ENCODE measurements at regions not wholly inside any gene's neighbourhood (a gene's known extent, or its start where the extent isn't known, plus 50 kb on each side); places are given as distances from the start of the nearest gene placed in this dataset.

DNA sequence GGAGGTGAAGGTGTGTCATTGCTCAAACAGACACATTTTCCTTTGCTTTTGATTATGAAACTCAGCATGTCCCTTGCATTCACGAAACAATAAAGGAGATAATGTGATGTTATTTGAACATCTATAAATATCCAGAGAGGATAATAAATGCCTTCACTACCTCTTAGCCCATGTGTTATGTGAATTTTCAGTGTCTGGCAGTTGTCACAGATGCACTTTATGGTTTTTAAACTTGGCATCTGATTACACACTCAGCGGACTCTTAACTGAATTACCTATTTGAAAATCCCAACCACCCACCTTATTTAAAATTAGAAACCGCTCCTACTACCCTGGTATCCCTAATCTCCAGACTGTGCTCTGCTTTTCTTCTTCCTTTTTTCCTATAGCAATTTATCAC, 254.2 kb downstream of the COG6 start:
- H3K36me3 ChIP-seq (ENCODE audit: control insufficient read depth in 2 of 2, insufficient read depth in 2 of 2, low read length in 1 of 2), result no peaks in the 10 kb centered on the region
- DNase-seq (ENCODE audit: low read depth, low spot score) (no peak), ATAC-seq (no peak), FAIRE-seq (no peak)
- H4K20me1 ChIP-seq (ENCODE audit: control insufficient read depth, insufficient read depth), result no peaks in the 10 kb centered on the region
- H3K9ac ChIP-seq (ENCODE audit: control insufficient read depth, insufficient read depth, low read length), result no peak overlapping the region
- no peaks in the 10 kb centered on the region for H3K79me2 ChIP-seq (ENCODE audit: control insufficient read depth, insufficient read depth, low read length)
- intact Hi-C loops (cut with micrococcal nuclease; ENCODE audit: unreplicated experiment), result no loop called here
- SMC1A ChIA-PET (ENCODE audit: uncharacterized antibody, unreplicated experiment), result no interaction called here
- in situ Hi-C loops (cut with MboI), result no loop called here
- H3K27ac ChIP-seq (ENCODE audit: control insufficient read depth, insufficient read depth), result no peak overlapping the region
- no peak overlapping the region for H3K4me3 ChIP-seq
- no peaks in the 10 kb centered on the region for H3K4me1 ChIP-seq (ENCODE audit: control insufficient read depth, insufficient read depth, low read length)
- CTCF ChIA-PET, result no interaction called here
- no TSS peak for BruUV-seq (replicated peaks)
- POLR2A ChIA-PET, result no interaction called here
- H3K9me3 ChIP-seq (replicated peaks; ENCODE audit: control insufficient read depth, insufficient read depth, low read length), result no peaks in the 10 kb centered on the region; the same call in 2 of the 3 replicates
- H2AFZ ChIP-seq (ENCODE audit: control insufficient read depth, low read depth, low read length), result no peak overlapping the region
- H3K27me3 ChIP-seq (replicated peaks in 1 of 2; ENCODE audit: control insufficient read depth in 2 of 2, insufficient read depth in 2 of 2, low read length in 1 of 2), result no peaks in the 10 kb centered on the region
- no peak overlapping the region for H3K4me2 ChIP-seq (ENCODE audit: control insufficient read depth, insufficient read depth)
- RAD21 ChIA-PET (ENCODE audit: unreplicated experiment), result no interaction called here
- 62% methylated on average over 3 of the region's 3 CpGs for WGBS (ENCODE audit: insufficient coverage, insufficient replicate concordance, low lambda C conversion rate, missing lambda C conversion rate)
- TF ChIP-seq KDM1A (IDR thresholded peaks at IDR 0.05; ENCODE audit: borderline replicate concordance), result no peak
- no peak for TF ChIP-seq ASH2L (IDR thresholded peaks at IDR 0.05; ENCODE audit: borderline replicate concordance, low read depth)
- no peak for TF ChIP-seq ZZZ3 (IDR thresholded peaks at IDR 0.05; ENCODE audit: control insufficient read depth, insufficient read length, low read depth)
- TF ChIP-seq ZBED1 (IDR thresholded peaks at IDR 0.05; ENCODE audit: borderline replicate concordance), result no peak
- no peak for TF ChIP-seq SUZ12 (IDR thresholded peaks at IDR 0.05; ENCODE audit: unreplicated experiment)
- TF ChIP-seq, protein P1, sequence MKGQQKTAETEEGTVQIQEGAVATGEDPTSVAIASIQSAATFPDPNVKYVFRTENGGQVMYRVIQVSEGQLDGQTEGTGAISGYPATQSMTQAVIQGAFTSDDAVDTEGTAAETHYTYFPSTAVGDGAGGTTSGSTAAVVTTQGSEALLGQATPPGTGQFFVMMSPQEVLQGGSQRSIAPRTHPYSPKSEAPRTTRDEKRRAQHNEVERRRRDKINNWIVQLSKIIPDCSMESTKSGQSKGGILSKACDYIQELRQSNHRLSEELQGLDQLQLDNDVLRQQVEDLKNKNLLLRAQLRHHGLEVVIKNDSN (IDR thresholded peaks at IDR 0.05; ENCODE audit: borderline replicate concordance, extremely low read length, insufficient read depth, low read depth, low read length), result no peak
- no peak for TF ChIP-seq JUND (IDR thresholded peaks at IDR 0.05; ENCODE audit: low read depth, low read length)
- TF ChIP-seq CEBPB (IDR thresholded peaks at IDR 0.05; ENCODE audit: borderline replicate concordance in 1 of 2, low read depth in 2 of 2, low read length in 2 of 2), result no peak
- TF ChIP-seq EED (IDR thresholded peaks at IDR 0.05; ENCODE audit: low read depth), result no peak
- TF ChIP-seq NFIC (IDR thresholded peaks at IDR 0.05; ENCODE audit: low read depth, low read length), result no peak
- no peak for TF ChIP-seq CHD1 (IDR thresholded peaks at IDR 0.05; ENCODE audit: low read depth, low read length)
- TF ChIP-seq CBX5 (IDR thresholded peaks at IDR 0.05; ENCODE audit: low read depth), result no peak
- TF ChIP-seq, protein P2, sequence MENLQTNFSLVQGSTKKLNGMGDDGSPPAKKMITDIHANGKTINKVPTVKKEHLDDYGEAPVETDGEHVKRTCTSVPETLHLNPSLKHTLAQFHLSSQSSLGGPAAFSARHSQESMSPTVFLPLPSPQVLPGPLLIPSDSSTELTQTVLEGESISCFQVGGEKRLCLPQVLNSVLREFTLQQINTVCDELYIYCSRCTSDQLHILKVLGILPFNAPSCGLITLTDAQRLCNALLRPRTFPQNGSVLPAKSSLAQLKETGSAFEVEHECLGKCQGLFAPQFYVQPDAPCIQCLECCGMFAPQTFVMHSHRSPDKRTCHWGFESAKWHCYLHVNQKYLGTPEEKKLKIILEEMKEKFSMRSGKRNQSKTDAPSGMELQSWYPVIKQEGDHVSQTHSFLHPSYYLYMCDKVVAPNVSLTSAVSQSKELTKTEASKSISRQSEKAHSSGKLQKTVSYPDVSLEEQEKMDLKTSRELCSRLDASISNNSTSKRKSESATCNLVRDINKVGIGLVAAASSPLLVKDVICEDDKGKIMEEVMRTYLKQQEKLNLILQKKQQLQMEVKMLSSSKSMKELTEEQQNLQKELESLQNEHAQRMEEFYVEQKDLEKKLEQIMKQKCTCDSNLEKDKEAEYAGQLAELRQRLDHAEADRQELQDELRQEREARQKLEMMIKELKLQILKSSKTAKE (IDR thresholded peaks at IDR 0.05; ENCODE audit: low read depth, poor library complexity, severe bottlenecking), result no peak
- TF ChIP-seq TAF1 (IDR thresholded peaks at IDR 0.05; ENCODE audit: borderline replicate concordance, low read depth, low read length), result no peak
- TF ChIP-seq, protein P3, sequence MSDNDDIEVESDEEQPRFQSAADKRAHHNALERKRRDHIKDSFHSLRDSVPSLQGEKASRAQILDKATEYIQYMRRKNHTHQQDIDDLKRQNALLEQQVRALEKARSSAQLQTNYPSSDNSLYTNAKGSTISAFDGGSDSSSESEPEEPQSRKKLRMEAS (IDR thresholded peaks at IDR 0.05; ENCODE audit: low read depth, low read length), result no peak
- TF ChIP-seq YY1 (IDR thresholded peaks at IDR 0.05; ENCODE audit: low read depth, low read length), result no peak
- TF ChIP-seq, protein P4, sequence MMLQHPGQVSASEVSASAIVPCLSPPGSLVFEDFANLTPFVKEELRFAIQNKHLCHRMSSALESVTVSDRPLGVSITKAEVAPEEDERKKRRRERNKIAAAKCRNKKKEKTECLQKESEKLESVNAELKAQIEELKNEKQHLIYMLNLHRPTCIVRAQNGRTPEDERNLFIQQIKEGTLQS (IDR thresholded peaks at IDR 0.05; ENCODE audit: borderline replicate concordance, extremely low read depth, low read depth, low read length), result no peak
- TF ChIP-seq, protein P5, sequence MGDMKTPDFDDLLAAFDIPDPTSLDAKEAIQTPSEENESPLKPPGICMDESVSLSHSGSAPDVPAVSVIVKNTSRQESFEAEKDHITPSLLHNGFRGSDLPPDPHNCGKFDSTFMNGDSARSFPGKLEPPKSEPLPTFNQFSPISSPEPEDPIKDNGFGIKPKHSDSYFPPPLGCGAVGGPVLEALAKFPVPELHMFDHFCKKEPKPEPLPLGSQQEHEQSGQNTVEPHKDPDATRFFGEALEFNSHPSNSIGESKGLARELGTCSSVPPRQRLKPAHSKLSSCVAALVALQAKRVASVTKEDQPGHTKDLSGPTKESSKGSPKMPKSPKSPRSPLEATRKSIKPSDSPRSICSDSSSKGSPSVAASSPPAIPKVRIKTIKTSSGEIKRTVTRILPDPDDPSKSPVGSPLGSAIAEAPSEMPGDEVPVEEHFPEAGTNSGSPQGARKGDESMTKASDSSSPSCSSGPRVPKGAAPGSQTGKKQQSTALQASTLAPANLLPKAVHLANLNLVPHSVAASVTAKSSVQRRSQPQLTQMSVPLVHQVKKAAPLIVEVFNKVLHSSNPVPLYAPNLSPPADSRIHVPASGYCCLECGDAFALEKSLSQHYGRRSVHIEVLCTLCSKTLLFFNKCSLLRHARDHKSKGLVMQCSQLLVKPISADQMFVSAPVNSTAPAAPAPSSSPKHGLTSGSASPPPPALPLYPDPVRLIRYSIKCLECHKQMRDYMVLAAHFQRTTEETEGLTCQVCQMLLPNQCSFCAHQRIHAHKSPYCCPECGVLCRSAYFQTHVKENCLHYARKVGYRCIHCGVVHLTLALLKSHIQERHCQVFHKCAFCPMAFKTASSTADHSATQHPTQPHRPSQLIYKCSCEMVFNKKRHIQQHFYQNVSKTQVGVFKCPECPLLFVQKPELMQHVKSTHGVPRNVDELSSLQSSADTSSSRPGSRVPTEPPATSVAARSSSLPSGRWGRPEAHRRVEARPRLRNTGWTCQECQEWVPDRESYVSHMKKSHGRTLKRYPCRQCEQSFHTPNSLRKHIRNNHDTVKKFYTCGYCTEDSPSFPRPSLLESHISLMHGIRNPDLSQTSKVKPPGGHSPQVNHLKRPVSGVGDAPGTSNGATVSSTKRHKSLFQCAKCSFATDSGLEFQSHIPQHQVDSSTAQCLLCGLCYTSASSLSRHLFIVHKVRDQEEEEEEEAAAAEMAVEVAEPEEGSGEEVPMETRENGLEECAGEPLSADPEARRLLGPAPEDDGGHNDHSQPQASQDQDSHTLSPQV (IDR thresholded peaks at IDR 0.05), result no peak
